GM18511 (cell line): ENCODE measurements at regions not wholly inside any gene's neighbourhood (a gene's known extent, or its start where the extent isn't known, plus 50 kb on each side); places are given as distances from the start of the nearest gene placed in this dataset.

ENCODE experiments used
- ATAC-seq: cut with Tn5 transposase; IDR thresholded peaks from one replicate; pipeline ENCODE4 v1.9.1; 2021; ENCODE audit warnings: mild to moderate bottlenecking, moderate library complexity; ENCODE audit not compliant: unreplicated experiment

DNA sequence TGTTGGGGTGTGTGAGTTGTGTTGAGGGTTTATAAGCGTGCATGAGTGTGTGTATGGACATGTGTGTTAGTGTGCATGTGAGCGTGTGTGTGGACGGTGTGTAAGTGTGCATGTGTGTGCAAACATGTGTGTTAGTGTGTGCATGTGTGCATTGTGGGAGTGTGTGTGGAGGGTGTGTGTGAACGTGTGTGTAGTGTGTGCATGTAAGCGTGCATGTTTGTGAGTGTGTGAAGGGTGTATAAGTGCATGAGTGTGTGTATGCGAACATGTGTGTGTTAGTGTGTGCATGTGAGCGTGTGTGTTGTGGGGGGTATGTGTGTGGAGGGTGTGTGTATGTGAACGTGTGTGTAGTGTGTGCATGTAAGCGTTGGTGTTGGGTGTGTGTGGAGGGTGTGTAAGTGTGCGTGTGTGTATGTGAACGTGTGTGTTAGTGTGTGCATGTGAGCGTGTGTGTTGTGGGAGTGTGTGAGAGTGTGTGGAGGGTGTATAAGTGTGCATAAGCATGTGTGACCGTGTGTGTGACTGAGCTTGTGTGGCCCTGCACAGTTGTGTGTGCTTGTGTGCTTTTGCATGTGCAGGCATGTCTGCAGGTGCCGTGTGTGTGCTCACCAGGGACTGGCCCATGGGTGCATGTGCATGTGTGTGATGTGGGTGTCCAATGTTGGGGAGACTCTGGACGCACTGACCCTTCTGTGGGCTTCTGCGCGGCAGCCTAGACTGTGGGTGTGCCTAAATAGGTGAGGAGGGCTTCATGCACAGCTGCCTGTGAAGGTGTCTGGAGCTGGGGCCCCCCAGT, 866.2 kb downstream of the TBC1D22A start:
- ATAC-seq, result no peak

DNA sequence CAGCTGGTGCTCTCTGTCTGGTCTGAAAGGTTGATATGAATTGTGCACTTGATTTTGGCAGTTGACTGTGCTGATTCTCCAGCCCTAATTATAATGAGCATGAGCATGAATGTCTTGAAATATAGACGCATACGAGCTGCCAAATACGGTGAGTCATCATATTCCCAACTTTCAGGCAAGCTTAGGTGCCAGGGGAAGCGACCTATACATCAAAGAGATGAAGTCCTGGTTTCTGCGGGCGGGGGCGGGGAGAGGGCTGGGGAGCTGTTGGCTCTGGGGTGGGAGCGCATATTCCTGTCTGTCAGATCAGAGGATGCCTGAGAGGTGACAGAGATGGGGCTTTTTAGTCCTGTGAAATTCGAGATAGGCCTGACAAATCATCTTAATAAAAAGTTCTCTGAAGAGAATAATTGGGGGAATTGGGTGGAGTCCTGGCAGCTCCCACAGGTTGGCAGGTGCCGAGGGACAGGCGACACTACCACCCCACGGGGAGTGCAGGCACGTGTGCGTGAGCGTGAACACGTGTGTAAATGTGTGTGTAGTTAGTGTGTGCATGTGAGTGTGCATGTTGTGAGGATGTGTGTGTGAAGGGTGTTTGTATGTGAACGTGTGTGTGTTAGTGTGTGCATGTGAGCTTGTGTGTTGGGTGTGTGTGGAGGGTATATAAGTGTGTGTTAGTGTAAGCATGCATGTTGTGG, 865.3 kb downstream of the TBC1D22A start:
- no peak for ATAC-seq

DNA sequence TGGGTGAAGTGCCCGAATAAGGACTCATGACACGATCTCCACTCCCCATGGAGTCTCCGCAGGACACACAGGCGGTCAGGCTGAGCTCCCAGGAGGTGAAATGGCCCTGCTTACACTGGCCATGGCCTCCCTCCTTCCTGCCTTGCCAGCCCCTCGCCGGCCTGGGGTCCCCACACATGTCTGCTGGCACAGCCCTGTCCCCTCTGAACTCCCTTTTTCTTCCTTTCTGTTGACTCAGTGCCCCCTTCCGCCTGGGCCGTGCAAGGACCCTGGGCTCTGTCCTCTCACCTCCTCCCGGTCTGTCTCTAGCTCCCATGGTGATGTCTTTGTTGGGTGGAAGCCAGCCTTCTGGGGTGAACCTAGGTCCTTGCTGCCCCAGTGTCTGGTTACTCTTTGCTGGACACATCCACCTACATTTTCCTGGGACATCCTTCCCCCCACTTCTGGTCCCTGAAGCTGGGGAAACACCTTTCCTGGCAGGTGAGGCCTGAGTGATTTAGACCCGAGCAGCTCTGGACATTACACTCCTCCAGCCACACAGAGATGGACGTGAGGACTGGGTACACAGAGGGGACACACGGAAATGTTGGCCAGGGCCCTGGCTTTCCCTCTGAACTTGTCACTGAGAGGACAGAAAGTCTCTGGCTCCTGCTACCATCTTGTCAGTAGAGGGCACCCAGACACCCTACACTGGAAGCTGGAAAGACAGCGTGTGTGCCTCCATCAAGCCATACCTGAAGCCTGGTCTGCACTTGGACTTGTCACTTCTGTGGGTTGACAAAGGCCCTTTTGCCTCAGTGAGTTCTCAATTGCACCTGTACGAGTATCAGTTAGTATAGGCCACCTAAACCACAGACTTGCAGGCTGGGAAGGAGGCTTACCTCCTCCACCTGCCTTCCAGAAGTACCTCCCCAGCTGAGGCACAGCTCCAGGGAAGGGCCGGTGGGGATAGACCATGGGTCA, 864.3 kb downstream of the TBC1D22A start:
- no peak for ATAC-seq

DNA sequence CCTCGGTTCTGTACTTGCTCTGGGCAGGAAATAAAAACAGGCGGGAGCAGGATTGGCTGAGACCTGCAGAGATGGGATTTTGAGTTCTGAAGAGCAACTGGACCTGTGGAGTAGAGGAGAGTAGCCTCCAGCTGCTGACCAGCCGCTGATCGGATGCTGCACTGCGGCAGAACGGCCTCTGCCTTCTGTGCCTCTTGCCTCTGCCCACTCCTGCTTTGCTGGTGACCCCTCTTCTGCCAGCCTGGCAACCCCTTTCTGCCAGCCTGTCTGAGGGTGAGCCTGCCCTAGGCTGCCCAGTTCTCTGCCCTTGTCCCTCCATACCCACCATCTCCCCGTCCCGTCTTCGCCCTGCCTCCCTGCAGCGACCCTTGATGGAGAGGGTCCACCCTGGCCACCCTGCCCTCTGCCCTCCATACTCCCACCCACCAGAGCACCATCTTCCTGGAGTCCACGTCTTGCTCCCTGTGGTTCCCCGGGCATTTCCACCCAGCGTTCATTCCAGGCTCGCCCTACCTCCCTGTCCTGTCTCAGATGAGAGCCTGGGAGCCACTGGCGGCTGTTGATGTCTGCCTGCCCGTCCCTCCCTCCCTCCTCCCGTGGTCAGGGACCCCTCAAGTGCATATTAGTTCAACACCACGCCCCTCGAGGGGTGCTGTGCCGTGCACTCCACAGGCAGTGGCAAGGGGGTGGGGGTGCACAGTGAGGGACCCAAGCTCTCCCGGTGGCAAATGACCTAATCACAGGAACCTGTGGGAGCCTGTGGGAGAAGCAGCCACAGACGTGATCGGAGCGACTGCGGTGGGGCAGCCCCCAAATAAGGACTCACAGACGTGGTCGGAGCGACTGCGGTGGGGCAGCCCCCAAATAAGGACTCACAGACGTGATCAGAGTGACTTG, 863.3 kb downstream of the TBC1D22A start:
- no peak for ATAC-seq

DNA sequence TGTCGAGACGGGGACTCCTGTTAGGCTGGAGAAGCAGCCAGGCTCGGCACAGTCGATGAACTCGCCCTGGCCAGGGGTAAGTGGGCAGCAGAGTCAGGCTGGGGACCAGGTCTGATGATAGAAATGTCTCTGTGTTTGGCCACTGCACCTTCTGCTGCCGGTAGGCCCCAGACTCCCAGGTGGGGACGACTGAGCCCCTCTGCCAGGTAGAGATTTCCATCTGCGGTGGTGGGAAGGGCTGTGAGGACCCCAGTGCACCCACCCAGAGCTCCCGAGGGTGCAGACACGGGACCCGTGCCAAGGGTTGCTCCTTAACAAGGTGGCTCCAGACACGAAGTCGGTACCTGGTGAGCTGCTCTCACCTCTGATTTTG, 862.5 kb downstream of the TBC1D22A start:
- no peak for ATAC-seq

DNA sequence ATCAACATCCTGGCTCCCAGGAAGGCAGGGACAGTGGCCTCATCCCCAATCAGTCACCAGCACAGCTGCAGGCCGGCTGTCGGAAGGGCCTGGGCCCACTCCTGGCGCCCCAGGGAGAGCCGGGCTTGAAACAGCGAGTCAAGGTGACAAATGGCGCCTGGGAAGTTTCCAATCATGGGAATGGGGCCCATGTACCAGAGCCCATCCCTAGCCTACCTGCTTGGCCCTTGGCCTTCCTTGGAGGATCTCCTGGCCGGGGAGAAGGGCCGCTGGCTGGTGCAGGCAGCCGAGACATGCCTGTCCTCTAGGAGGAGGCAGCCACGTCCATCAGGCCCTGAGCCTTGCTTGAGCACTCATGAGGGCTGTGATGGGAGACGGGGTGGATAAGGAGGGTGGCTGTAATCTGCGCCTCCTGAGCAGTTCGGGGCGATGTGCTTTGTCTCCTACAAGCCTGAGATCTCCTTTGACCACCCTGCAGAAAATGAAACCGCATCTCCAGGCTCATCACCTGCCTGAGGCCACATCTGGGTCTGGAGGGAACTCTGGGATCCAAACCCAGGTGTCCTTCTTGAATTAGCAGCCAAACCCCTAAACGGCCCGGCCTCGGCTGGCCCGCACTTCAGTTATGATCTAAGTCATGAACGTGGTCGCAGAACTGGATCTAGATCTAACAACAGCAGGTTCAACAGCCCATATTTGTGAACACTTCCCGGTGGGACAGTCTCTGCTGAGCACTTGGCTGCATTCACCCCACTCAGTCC, 862.0 kb downstream of the TBC1D22A start:
- no peak for ATAC-seq

DNA sequence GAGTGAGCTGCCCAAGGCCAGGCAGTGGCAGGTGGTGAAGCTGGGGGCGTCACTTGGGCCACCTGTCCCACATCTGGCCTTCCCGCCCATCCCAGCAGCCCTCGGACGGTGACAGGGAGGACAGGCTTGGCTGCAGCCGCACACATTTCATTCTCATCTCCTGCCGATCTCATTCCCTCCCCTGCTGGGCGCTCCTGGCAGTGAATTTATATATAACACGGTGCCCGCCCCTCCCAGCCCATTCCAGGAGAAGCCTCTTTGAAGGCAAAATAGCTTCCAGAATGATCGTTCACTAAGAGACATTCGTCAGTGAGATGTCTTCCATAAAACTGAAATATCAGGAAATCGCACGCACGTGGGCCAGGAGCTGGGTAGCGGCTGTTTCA, 861.3 kb downstream of the TBC1D22A start:
- no peak for ATAC-seq

DNA sequence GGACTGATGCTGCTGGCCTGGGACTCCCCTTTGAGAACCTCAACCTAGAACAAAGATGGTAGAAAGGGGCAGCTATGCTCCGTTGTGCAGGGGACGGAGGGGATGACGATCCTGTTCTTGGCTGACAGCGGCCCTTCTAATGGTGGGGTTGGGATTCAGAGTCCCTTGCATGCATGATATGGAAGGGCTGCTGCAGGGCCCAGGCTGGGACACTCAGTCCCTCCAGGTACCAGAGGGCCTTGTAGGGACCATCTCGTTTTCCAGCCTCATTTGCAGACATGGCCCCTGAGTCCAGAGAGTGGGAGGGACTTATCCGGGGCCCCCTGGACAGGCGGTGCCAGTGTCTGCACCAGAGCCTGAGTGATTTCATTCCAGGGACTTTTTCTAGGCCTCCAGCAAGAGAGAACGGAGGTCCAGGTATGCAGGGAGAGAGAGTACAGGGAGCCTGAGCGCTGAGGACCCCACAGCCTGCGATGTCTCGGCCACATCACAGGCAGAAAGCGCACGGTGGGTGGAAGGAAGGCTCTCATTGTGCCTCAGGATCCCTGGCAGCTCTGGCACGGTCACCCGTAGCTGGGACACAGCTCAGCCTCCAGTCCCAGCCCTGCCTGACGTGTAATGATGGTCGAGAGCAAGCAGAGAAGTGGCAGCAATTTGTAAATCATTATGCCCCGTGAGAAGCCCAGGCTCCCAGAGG, 860.8 kb downstream of the TBC1D22A start:
- no peak for ATAC-seq

DNA sequence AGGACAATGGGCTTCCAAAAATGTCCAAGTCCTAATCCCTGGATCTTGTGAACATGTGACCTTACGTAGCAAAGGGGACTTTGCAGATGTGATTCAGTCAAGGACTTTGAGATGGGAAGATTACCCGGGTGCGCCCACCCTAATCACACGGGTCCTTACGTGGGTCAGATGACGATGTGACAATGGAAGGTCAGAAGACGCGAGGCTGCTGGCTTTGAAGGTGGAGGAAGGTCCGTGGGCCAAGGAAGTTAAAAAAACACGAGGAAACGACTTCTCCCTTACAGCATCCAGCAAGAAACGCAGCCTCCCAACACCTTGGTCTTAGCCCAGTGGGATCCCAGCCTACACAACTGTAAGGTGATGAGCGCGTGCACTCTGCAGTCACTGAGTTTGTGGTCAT, 860.1 kb downstream of the TBC1D22A start:
- no peak for ATAC-seq

DNA sequence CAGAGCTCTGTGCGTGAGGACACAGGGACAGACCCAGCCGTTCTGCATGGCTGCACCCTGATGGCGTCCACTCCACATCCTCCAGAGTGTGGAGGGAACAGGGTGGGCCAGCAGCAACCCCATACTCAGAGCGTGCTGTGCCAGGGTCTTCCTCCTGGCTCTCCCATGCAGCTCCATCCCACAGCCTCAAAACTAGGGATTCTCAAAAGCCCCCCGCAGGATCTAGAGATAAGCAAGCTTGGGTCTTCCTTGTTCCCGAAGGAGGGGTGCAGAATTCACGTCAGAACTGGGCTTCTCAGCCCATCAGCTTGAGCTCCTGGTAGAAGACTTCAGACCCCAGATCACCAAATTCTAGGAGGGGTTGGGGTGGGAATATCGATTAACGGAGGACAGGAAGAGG, 858.8 kb downstream of the TBC1D22A start:
- ATAC-seq, result no peak

DNA sequence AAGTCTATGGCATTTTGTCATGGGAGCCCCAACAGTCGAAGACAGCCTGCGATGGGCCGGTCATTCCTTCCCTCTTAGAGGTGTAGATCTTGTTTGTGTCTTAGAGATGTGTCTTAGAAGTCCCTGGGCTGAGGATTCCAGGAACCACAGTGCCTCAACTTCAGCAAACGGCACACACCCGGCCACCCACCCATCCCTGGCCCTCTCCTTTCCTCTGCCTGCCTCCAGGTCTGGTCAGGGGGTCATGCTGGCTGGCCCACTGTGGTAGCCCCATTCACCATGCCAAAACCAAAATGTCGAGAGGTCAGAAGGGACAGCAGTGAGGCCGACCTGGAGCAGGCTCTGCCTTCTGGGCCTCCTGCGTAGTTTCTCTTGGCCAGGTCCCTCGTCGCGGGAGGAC, 857.9 kb downstream of the TBC1D22A start:
- ATAC-seq, result no peak

DNA sequence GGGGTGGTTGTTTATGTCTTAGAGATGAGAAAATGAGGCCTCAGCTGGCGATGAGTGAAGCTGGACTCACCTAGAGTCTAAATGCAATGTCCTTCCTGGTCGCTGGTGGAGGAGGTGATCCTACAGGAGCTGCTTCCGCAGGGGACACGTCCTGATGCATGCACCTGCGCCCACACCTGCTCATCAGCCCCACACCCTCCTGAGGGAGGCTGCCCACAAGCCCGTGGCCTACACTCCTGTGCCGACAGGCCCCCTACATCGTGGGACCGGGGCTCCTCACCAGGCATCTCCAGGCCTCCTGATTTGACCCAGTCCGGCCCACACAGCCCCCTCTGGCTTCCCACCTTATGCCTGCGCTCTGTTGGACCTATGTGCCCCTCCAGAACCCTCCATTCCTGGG, 857.2 kb downstream of the TBC1D22A start:
- no peak for ATAC-seq

DNA sequence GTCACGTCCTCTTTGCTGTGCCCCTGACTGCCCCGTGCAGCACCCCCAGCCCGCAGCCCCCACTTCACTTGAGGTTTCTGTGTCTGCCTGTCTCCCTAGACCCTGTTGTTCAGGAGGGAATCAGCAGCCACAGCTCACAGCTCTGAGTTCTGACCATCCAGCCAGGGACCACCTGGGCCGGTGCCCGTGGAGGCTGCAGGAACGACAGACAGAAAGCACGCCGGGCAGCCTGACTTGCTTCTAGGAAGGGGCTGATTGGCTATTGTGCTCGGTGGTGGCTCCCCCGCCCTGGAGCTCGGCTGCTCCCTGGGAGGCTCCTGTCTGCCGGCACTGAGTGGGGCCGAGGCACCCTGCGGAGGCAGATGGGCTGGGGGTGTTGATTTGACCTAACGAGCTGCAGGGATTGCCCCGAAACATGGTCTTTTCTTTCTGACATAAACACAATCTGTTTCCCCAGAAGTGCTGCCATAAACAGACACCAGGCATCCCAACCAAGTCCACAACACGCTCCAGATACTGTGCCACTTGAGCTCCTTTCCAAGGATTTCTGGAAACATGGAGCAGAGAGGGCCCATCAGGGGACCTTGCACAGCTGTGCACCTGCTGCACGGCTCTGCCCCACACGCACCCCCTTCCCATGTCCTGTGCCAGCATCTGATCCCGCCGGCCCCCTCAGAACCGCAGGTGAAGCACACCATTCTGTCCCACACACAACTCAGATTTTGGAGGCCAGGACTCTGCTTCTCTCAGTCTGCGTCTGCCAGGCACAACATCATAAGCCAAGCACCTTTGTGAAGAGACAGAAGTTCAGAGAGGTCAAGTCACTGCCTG, 855.9 kb downstream of the TBC1D22A start:
- no peak for ATAC-seq

DNA sequence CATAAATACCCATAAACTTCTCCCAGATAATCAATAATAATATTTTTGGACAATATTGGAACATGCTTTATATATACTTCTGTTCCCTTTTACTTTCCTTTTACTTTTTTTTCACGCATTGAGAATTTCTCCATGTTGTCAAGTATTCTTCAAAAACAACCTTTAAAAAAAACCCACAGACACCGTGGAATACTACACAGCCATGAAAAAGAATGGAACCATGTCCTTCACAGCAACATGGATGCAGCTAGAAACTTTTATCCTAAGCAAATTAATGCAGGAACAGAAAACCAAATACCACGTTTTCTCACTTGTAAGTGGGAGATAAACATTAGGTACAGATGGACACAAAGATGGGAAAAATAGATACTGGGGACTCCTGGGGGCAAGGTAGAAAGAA, 854.7 kb downstream of the TBC1D22A start:
- no peak for ATAC-seq

DNA sequence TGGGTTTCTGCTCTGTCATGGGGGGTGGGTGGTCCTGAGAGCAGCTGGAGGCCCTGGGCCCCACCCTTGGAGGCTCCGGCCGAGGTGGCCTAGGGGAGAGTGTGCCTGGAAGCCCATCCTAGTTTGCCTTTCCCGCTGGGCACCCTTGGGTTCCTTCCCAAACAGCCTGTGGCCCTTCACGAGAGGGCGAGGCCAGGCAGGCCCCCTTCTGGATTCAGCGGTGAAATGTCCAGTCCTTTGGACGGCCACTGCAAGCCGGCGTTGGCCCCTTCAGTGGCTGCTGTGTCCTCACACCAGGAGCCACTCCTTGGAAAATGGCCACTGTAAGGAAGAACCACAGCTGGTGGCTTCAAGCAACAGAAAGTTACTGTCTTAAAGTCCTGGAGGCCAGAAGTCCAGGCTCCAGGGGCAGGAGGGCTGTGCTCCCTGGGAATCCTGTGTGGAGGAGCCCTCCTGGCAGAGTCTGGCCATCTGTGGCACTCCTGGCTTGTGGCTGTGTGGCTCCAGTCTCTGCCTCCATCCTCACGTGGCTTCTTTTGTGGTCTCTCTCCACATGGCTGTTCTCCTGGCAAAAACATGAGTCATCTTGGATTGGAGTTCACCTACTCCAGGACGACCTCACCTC, 854.1 kb downstream of the TBC1D22A start:
- ATAC-seq, result no peak

DNA sequence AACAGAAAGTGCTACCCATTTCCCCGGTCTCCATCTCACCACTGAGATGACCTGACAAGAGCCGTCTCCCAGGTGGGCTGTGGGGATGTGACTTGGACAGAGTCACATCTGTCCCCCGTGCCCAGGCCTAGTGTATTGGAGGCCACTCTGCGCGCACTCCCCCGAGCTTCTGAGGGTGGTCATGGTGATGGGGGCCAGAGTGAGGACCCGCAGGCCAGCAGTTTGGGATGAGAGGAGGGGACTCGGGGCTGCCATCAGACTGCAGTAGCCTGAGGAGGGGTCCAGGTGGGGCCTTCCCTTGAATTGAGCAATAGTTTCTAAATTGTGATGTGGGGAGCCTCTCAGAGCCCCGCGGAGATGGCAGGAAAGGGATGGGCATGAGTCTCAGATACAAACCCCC, 852.6 kb downstream of the TBC1D22A start:
- ATAC-seq, result no peak

DNA sequence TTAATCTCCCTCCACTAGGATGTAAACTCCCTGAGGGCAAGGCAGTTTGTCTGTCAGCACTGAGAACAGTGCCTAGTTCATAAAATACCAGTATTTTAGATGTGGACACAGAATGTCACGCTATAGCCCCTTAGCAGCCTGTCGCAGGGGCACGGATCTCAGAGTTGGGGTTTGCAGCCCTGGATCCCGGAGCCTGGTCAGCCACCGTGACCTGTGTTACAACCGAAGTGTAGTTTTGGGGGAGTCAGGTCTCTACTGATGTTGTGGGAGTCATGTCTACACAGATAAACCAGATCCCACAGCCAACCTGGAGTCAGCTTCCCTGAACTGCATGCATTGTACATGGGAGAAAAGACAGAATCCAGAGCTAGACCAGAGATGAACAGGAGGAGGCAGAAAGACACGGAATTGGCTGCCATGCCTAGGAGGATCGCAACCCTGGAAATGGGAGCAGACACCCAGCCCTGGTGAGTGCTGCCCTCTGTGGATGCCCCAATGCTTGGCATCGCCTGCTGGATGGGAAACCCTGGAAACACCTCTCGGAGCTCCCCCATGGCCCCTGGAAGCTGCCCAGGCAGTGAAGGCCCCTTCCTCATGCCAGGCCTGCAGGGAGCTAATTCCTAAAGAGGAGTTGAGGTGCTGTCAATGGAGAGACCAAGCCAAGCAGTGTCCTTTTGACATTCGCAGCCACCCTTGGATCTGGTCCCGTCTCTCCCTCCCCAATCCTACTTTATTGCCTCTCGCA, 851.3 kb downstream of the TBC1D22A start:
- ATAC-seq, result no peak
